GM12891 (cell line): ENCODE measurements at regions not wholly inside any gene's neighbourhood (a gene's known extent, or its start where the extent isn't known, plus 50 kb on each side); places are given as distances from the start of the nearest gene placed in this dataset.

Experiments
- DNase-seq: peaks from one replicate; pipeline ENCODE4 v3.0.0; 2011; ENCODE audit warnings: low spot score; ENCODE audit not compliant: insufficient read length
- FAIRE-seq: peaks from 2 replicates; lab custom pipeline; 2011; peaks lifted over from hg19 to GRCh38; lab: Jason Lieb, UNC
- PAX5 ChIP-seq: IDR thresholded peaks from 2 replicates; pipeline ENCODE4 v1.6.1; 2011; ENCODE audit warnings: low read length, moderate library complexity, mild to moderate bottlenecking; ENCODE audit not compliant: insufficient read depth, severe bottlenecking
- POLR2A ChIP-seq: IDR thresholded peaks from 2 replicates; pipeline ENCODE4 v1.6.1; 2011; ENCODE audit warnings: low read depth, low read length, control low read depth
- POLR2AphosphoS5 ChIP-seq: IDR thresholded peaks from 2 replicates; pipeline ENCODE4 v1.6.1; 2011; ENCODE audit warnings: low read depth, low read length, control low read depth
- POU2F2 ChIP-seq: IDR thresholded peaks from 2 replicates; pipeline ENCODE4 v1.6.1; 2011; ENCODE audit warnings: low read depth, mild to moderate bottlenecking, control low read depth, low read length, moderate library complexity
- SPI1 ChIP-seq: IDR thresholded peaks from 2 replicates; pipeline ENCODE4 v1.6.1; 2011; ENCODE audit warnings: low read depth, low read length, control low read depth
- TAF1 ChIP-seq: IDR thresholded peaks from 2 replicates; pipeline ENCODE4 v1.6.1; 2011; ENCODE audit warnings: low read depth, low read length, control low read depth

GRCh38 chr17:54518706-54519105 lies 381.9 kb upstream of the TOM1L1 start:
- FAIRE-seq (no peak), DNase-seq (no peak)
- TF ChIP-seq POU2F2 (no peak), POLR2A (no peak), SPI1 (no peak), POLR2AphosphoS5 (no peak), PAX5 (no peak), TAF1 (no peak)

- DNase-seq (no peak), FAIRE-seq (no peak)
- TF ChIP-seq POLR2AphosphoS5: no peak
- TF ChIP-seq TAF1: no peak
- no peak for TF ChIP-seq SPI1
- no peak for TF ChIP-seq POLR2A
- TF ChIP-seq PAX5: no peak
- TF ChIP-seq POU2F2: no peak
These were observed 379.5 kb upstream of the TOM1L1 start for GRCh38 chr17:54521137-54521536.

- TF ChIP-seq PAX5: no peak
- no peak for TF ChIP-seq POLR2AphosphoS5
- TF ChIP-seq SPI1: no peak
- TF ChIP-seq POU2F2: no peak
- TF ChIP-seq TAF1: no peak
- TF ChIP-seq POLR2A: no peak
- DNase-seq (no peak), FAIRE-seq (no peak)
These were observed 376.2 kb upstream of the TOM1L1 start for GRCh38 chr17:54524501-54524900.

- FAIRE-seq (no peak), DNase-seq (no peak)
- TF ChIP-seq POLR2A (no peak), TAF1 (no peak)
These were observed 372.7 kb upstream of the TOM1L1 start for GRCh38 chr17:54527941-54528340.

- no peak for FAIRE-seq
- TF ChIP-seq TAF1: no peak
- no peak for TF ChIP-seq PAX5
- TF ChIP-seq POU2F2: no peak
- TF ChIP-seq SPI1: no peak
- no peak for TF ChIP-seq POLR2A
- no peak for TF ChIP-seq POLR2AphosphoS5
- DNase-seq: no peak
These were observed 370.3 kb upstream of the TOM1L1 start for GRCh38 chr17:54530398-54530797.

- FAIRE-seq (no peak), DNase-seq (no peak)
- TF ChIP-seq POLR2AphosphoS5: no peak
- TF ChIP-seq TAF1: no peak
- TF ChIP-seq POU2F2: no peak
- no peak for TF ChIP-seq POLR2A
- TF ChIP-seq SPI1: no peak
- no peak for TF ChIP-seq PAX5
These were observed 364.3 kb upstream of the TOM1L1 start for GRCh38 chr17:54536306-54536705.

- FAIRE-seq (no peak), DNase-seq (no peak)
- no peak for TF ChIP-seq POU2F2
- TF ChIP-seq POLR2A: no peak
- TF ChIP-seq POLR2AphosphoS5: no peak
- no peak for TF ChIP-seq PAX5
- no peak for TF ChIP-seq TAF1
- no peak for TF ChIP-seq SPI1
These were observed 363.0 kb upstream of the TOM1L1 start for GRCh38 chr17:54537656-54538055.

- FAIRE-seq: no peak
- DNase-seq: no peak
- TF ChIP-seq POLR2AphosphoS5 (no peak), POLR2A (no peak), TAF1 (no peak), SPI1 (no peak), POU2F2 (no peak)
These were observed 356.4 kb upstream of the TOM1L1 start for GRCh38 chr17:54544249-54544648.

- no peak for TF ChIP-seq POLR2AphosphoS5
- TF ChIP-seq SPI1: no peak
- TF ChIP-seq POLR2A: no peak
- no peak for TF ChIP-seq POU2F2
- TF ChIP-seq PAX5: no peak
- no peak for TF ChIP-seq TAF1
- FAIRE-seq: no peak
- DNase-seq: no peak
These were observed 340.8 kb upstream of the TOM1L1 start for GRCh38 chr17:54559883-54560282.

- DNase-seq (no peak), FAIRE-seq (no peak)
- no peak for TF ChIP-seq PAX5
- TF ChIP-seq SPI1: no peak
- TF ChIP-seq POLR2AphosphoS5: no peak
- no peak for TF ChIP-seq POU2F2
These were observed 292.0 kb upstream of the TOM1L1 start for GRCh38 chr17:54608634-54609155.
